ENCODE measurements at regions not wholly inside any gene's neighbourhood (a gene's known extent, or its start where the extent isn't known, plus 50 kb on each side); places are given as distances from the start of the nearest gene placed in this dataset.

GRCh38 chr14:61147831-61148549 is 133.1 kb downstream of the TMEM30B start:
- Histone ChIP-seq H3K36me3 (ENCODE audit: insufficient read depth, low read length) (no peaks in the 10 kb centered on the region), H3K4me2 (ENCODE audit: low read length) (peak overlapping the region; percentile 57), H3K27me3 (ENCODE audit: insufficient read depth, low read length) (no peaks in the 10 kb centered on the region), H3K4me1 (ENCODE audit: insufficient read depth, low read length) (peaks cover 51% of the 10 kb centered on the region), H3K27ac (ENCODE audit: low read depth, low read length) (peak overlapping the region; percentile 96), H3K79me2 (ENCODE audit: insufficient read depth, low read length) (no peaks in the 10 kb centered on the region), H2AFZ (ENCODE audit: low read depth, low read length) (peak overlapping the region; percentile 43), H3K9ac (ENCODE audit: low read length) (peak overlapping the region; percentile 81), H3K9me3 (ENCODE audit: insufficient read depth, low read depth, low read length) (peaks cover 6% of the 10 kb centered on the region), H3K4me3 (ENCODE audit: insufficient read depth, low read depth, low read length) (peak overlapping the region; percentile 12), H4K20me1 (ENCODE audit: insufficient read depth, low read length) (no peaks in the 10 kb centered on the region)
- Mint-ChIP-seq H3K4me3 (ENCODE audit: unreplicated experiment) (no peak overlapping the region), H3K4me1 (ENCODE audit: low read depth, unreplicated experiment) (peaks cover 23% of the 10 kb centered on the region), H3K36me3 (ENCODE audit: low read depth, unreplicated experiment) (peaks cover 3% of the 10 kb centered on the region), H3K9me3 (ENCODE audit: unreplicated experiment) (peaks cover 21% of the 10 kb centered on the region), H3K27me3 (ENCODE audit: low read depth, unreplicated experiment) (no peaks in the 10 kb centered on the region), H3K27ac (ENCODE audit: unreplicated experiment) (peak overlapping the region; percentile 48)
- FAIRE-seq (peak; percentile 49), DNase-seq (ENCODE audit: low read depth) (peak; percentile 100)
- TF ChIP-seq EZH2 (IDR thresholded peaks at IDR 0.05; ENCODE audit: insufficient read depth, low read length): no peak
- TF ChIP-seq CTCF (IDR thresholded peaks at IDR 0.05; ENCODE audit: insufficient read depth, low read depth, low read length): no peak

- H3K4me3 ChIP-seq (ENCODE audit: insufficient read depth, low read depth, low read length): peak overlapping the region; percentile 12
- no peaks in the 10 kb centered on the region for H3K27me3 Mint-ChIP-seq (ENCODE audit: low read depth, unreplicated experiment)
- no peaks in the 10 kb centered on the region for H3K79me2 ChIP-seq (ENCODE audit: insufficient read depth, low read length)
- peaks cover 45% of the 10 kb centered on the region for H3K4me1 ChIP-seq (ENCODE audit: insufficient read depth, low read length)
- H3K4me2 ChIP-seq (ENCODE audit: low read length): peak overlapping the region; percentile 57
- peak overlapping the region; percentile 31 for H2AFZ ChIP-seq (ENCODE audit: low read depth, low read length)
- peak overlapping the region; percentile 81 for H3K9ac ChIP-seq (ENCODE audit: low read length)
- H3K36me3 Mint-ChIP-seq (ENCODE audit: low read depth, unreplicated experiment): peaks cover 3% of the 10 kb centered on the region
- peaks cover 18% of the 10 kb centered on the region for H3K4me1 Mint-ChIP-seq (ENCODE audit: low read depth, unreplicated experiment)
- no peaks in the 10 kb centered on the region for H3K27me3 ChIP-seq (ENCODE audit: insufficient read depth, low read length)
- peaks cover 6% of the 10 kb centered on the region for H3K9me3 ChIP-seq (ENCODE audit: insufficient read depth, low read depth, low read length)
- FAIRE-seq: no peak
- H3K27ac Mint-ChIP-seq (ENCODE audit: unreplicated experiment): peak overlapping the region; percentile 48
- H3K36me3 ChIP-seq (ENCODE audit: insufficient read depth, low read length): no peaks in the 10 kb centered on the region
- H3K9me3 Mint-ChIP-seq (ENCODE audit: unreplicated experiment): peaks cover 27% of the 10 kb centered on the region
- no peak for TF ChIP-seq CTCF (IDR thresholded peaks at IDR 0.05; ENCODE audit: insufficient read depth, low read depth, low read length)
- no peak for TF ChIP-seq EZH2 (IDR thresholded peaks at IDR 0.05; ENCODE audit: insufficient read depth, low read length)
- peak; percentile 81 for DNase-seq (ENCODE audit: low read depth)
- H4K20me1 ChIP-seq (ENCODE audit: insufficient read depth, low read length): no peaks in the 10 kb centered on the region
- H3K4me3 Mint-ChIP-seq (ENCODE audit: unreplicated experiment): no peak overlapping the region
- H3K27ac ChIP-seq (ENCODE audit: low read depth, low read length): peak overlapping the region; percentile 96
These were observed 133.7 kb downstream of the TMEM30B start for GRCh38 chr14:61147381-61147821.

- no peaks in the 10 kb centered on the region for H3K27me3 ChIP-seq (ENCODE audit: insufficient read depth, low read length)
- peak overlapping the region; percentile 96 for H3K27ac ChIP-seq (ENCODE audit: low read depth, low read length)
- no peak overlapping the region for H2AFZ ChIP-seq (ENCODE audit: low read depth, low read length)
- DNase-seq (ENCODE audit: low read depth) (no peak), FAIRE-seq (no peak)
- Mint-ChIP-seq H3K4me3 (ENCODE audit: unreplicated experiment) (no peak overlapping the region), H3K4me1 (ENCODE audit: low read depth, unreplicated experiment) (peaks cover 18% of the 10 kb centered on the region), H3K27ac (ENCODE audit: unreplicated experiment) (no peak overlapping the region), H3K36me3 (ENCODE audit: low read depth, unreplicated experiment) (peaks cover 3% of the 10 kb centered on the region), H3K9me3 (ENCODE audit: unreplicated experiment) (peaks cover 28% of the 10 kb centered on the region), H3K27me3 (ENCODE audit: low read depth, unreplicated experiment) (no peaks in the 10 kb centered on the region)
- H3K36me3 ChIP-seq (ENCODE audit: insufficient read depth, low read length): no peaks in the 10 kb centered on the region
- H3K4me2 ChIP-seq (ENCODE audit: low read length): peak overlapping the region; percentile 10
- H3K9ac ChIP-seq (ENCODE audit: low read length): peak overlapping the region; percentile 81
- no peaks in the 10 kb centered on the region for H3K79me2 ChIP-seq (ENCODE audit: insufficient read depth, low read length)
- peaks cover 45% of the 10 kb centered on the region for H3K4me1 ChIP-seq (ENCODE audit: insufficient read depth, low read length)
- H3K4me3 ChIP-seq (ENCODE audit: insufficient read depth, low read depth, low read length): no peak overlapping the region
- TF ChIP-seq CTCF (IDR thresholded peaks at IDR 0.05; ENCODE audit: insufficient read depth, low read depth, low read length): no peak
- TF ChIP-seq EZH2 (IDR thresholded peaks at IDR 0.05; ENCODE audit: insufficient read depth, low read length): no peak
- no peaks in the 10 kb centered on the region for H4K20me1 ChIP-seq (ENCODE audit: insufficient read depth, low read length)
- peaks cover 6% of the 10 kb centered on the region for H3K9me3 ChIP-seq (ENCODE audit: insufficient read depth, low read depth, low read length)
These were observed 134.2 kb downstream of the TMEM30B start for GRCh38 chr14:61146899-61147298.

Measured in astrocyte (in vitro differentiated cells and primary cell).